Stomach (tissue), 8 donors: ENCODE measurements at regions not wholly inside any gene's neighbourhood (a gene's known extent, or its start where the extent isn't known, plus 50 kb on each side); places are given as distances from the start of the nearest gene placed in this dataset.

Experiments used
- DNase-seq, 2 donors: peaks; one replicate each; pipeline versions ENCODE4 v3.0.0 to v3.0.0-alpha.2; 2013 to 2019
- H3K27ac ChIP-seq, 5 donors: fragments of 200-600 bp in 4 of 5; sonication (generic) in 4 of 5; one replicate each; pipeline ENCODE4 v1.5.1; 2013 to 2019; ENCODE audit warnings: mild to moderate bottlenecking in 1 of 5, moderate library complexity in 1 of 5
- H3K27me3 ChIP-seq, 3 donors: fragments of 200-600 bp; sonication (generic); one replicate each; pipeline ENCODE4 v1.5.1; 2017 to 2019; ENCODE audit warnings: mixed run types in 1 of 3
- H3K36me3 ChIP-seq, 4 donors: fragments of 200-600 bp; sonication (generic); 1 replicate in 3 of 4; 2 replicates in 1 of 4; pipeline ENCODE4 v1.5.1; 2016 to 2019
- H3K4me1 ChIP-seq, 4 donors: fragments of 200-600 bp; sonication (generic); one replicate each; pipeline ENCODE4 v1.5.1; 2016 to 2019
- H3K4me3 ChIP-seq, 4 donors: fragments of 200-600 bp; sonication (generic) in 3 of 4; one replicate each; pipeline ENCODE4 v1.5.1; 2016 to 2019; ENCODE audit warnings: mild to moderate bottlenecking in 1 of 4
- H3K9me3 ChIP-seq, 4 donors: fragments of 200-600 bp; sonication (generic); one replicate each; pipeline ENCODE4 v1.5.1; 2016 to 2019
- CTCF ChIP-seq, 7 experiments: fragments of 450-650 bp in 4 of 7; fragments of 200-600 bp in 3 of 7; sonication (generic) in 3 of 7; IDR thresholded peaks; one replicate each; pipeline ENCODE4 v1.5.1; 2016 to 2019; ENCODE audit warnings: antibody characterized with exemption in 7 of 7, control low read depth in 2 of 7, mild to moderate bottlenecking in 1 of 7
- EP300 ChIP-seq: sonication (generic); formaldehyde crosslinking; IDR thresholded peaks from one replicate; pipeline ENCODE4 v1.6.1; 2017; ENCODE audit warnings: antibody characterized with exemption
- POLR2A ChIP-seq, 4 donors: fragments of 450-650 bp; IDR thresholded peaks; one replicate each; pipeline ENCODE4 v1.6.1; 2016; ENCODE audit warnings: antibody characterized with exemption in 4 of 4, control low read depth in 2 of 4, mild to moderate bottlenecking in 1 of 4, moderate library complexity in 1 of 4
- POLR2AphosphoS5 ChIP-seq, 3 donors: sonication (generic); formaldehyde crosslinking; IDR thresholded peaks; one replicate each; pipeline ENCODE4 v1.6.1; 2016; ENCODE audit warnings: antibody characterized with exemption in 3 of 3
- WGBS, 5 donors: extraction: QIAGEN DNeasy Blood & Tissue Kit in 3 of 5; methylation state at CpG; one replicate each; pipeline versions ENCODE4 v1.1.5 to v1.1.7; 2013 to 2018; 5-methylcytosine and 5-hydroxymethylcytosine counted together
- intact Hi-C: fragments of 100-400 bp; cut with DNase I; formaldehyde crosslinking; loops from one replicate; pipeline ENCODE4 v1.15.1; 2023; ENCODE audit warnings: low total_unique reads
- donor health status: healthy with polysubstance abuse.
- donor health status: Bipolar disorder and iron deficiency.
- donor health status: healthy.

- no peak overlapping the region for H3K4me3 ChIP-seq
- TF ChIP-seq EP300, result no peak
- TF ChIP-seq POLR2AphosphoS5 (IDR thresholded peaks at IDR 0.05), result no peak
- no peak for TF ChIP-seq POLR2A (IDR thresholded peaks at IDR 0.05)
- TF ChIP-seq CTCF (IDR thresholded peaks at IDR 0.05), result no peak
- no peaks in the 10 kb centered on the region for H3K27me3 ChIP-seq
- intact Hi-C loops, result no loop called here
- DNase-seq, result no peak
- WGBS, 5 donors, result 57 to 72% (median 65%) methylated on average over 2 of the region's 2 CpGs
- no peak overlapping the region for H3K27ac ChIP-seq
- no peaks in the 10 kb centered on the region for H3K9me3 ChIP-seq
- no peaks in the 10 kb centered on the region for H3K4me1 ChIP-seq
- H3K36me3 ChIP-seq, result no peaks in the 10 kb centered on the region
Observed at GRCh38 chr7:117974891-117975290, 101.7 kb upstream of the CTTNBP2 start.

GRCh38 chr7:117975476-117975875 is 102.2 kb upstream of the CTTNBP2 start:
- Histone ChIP-seq H3K27ac (no peak overlapping the region), H3K9me3 (no peaks in the 10 kb centered on the region), H3K27me3 (no peaks in the 10 kb centered on the region), H3K36me3 (no peaks in the 10 kb centered on the region), H3K4me3 (no peak overlapping the region), H3K4me1 (no peaks in the 10 kb centered on the region)
- no peak for TF ChIP-seq CTCF (IDR thresholded peaks at IDR 0.05)
- TF ChIP-seq EP300, result no peak
- TF ChIP-seq POLR2A (IDR thresholded peaks at IDR 0.05), result no peak
- TF ChIP-seq POLR2AphosphoS5 (IDR thresholded peaks at IDR 0.05), result no peak
- peak in 1 of 2 donors; percentile 44 for DNase-seq
- WGBS, 5 donors, result 42 to 67% (median 53%) methylated on average over 1 of the region's 1 CpG
- intact Hi-C loops, result no loop called here

- 72 to 80% (median 76%) methylated on average over 4 of the region's 4 CpGs for WGBS, 5 donors
- no peaks in the 10 kb centered on the region for H3K4me1 ChIP-seq
- no peaks in the 10 kb centered on the region for H3K9me3 ChIP-seq
- H3K4me3 ChIP-seq, result no peak overlapping the region
- no peak for TF ChIP-seq POLR2AphosphoS5 (IDR thresholded peaks at IDR 0.05)
- no peak for TF ChIP-seq EP300
- no peak for TF ChIP-seq CTCF (IDR thresholded peaks at IDR 0.05)
- no peak for TF ChIP-seq POLR2A (IDR thresholded peaks at IDR 0.05)
- intact Hi-C loops, result no loop called here
- no peak for DNase-seq
- H3K27ac ChIP-seq, result no peak overlapping the region
- no peaks in the 10 kb centered on the region for H3K36me3 ChIP-seq
- no peaks in the 10 kb centered on the region for H3K27me3 ChIP-seq
Observed at GRCh38 chr7:117979954-117980497, 106.8 kb upstream of the CTTNBP2 start.

- WGBS, 5 donors, result 55 to 64% (median 57%) methylated on average over 11 of the region's 11 CpGs
- Histone ChIP-seq H3K36me3 (no peaks in the 10 kb centered on the region), H3K4me1 (no peaks in the 10 kb centered on the region), H3K4me3 (no peak overlapping the region), H3K27ac (no peak overlapping the region), H3K9me3 (no peaks in the 10 kb centered on the region), H3K27me3 (no peaks in the 10 kb centered on the region)
- TF ChIP-seq POLR2A (IDR thresholded peaks at IDR 0.05) (no peak), EP300 (no peak), CTCF (IDR thresholded peaks at IDR 0.05) (no peak), POLR2AphosphoS5 (IDR thresholded peaks at IDR 0.05) (no peak)
- peak in 1 of 2 donors; percentile 24 for DNase-seq
- intact Hi-C loops, result no loop called here
Observed at GRCh38 chr7:117982071-117983055, 109.1 kb upstream of the CTTNBP2 start.
